Muscle layer of duodenum (tissue), 2 donors: ENCODE measurements at regions not wholly inside any gene's neighbourhood (a gene's known extent, or its start where the extent isn't known, plus 50 kb on each side); places are given as distances from the start of the nearest gene placed in this dataset.
"Not testable (repeated sequence)": the region's sequence is repeated elsewhere in the genome, so short reads cannot be mapped to it uniquely, and the experiment has no call there.

Source experiments
- H3K27ac ChIP-seq: one replicate; pipeline ENCODE4 v1.7.0; 2013; ENCODE audit warnings: mild to moderate bottlenecking, low read length
- H3K27me3 ChIP-seq: one replicate; pipeline ENCODE4 v1.7.0; 2013; ENCODE audit warnings: low read depth, mild to moderate bottlenecking, control low read depth, low read length
- H3K36me3 ChIP-seq, 2 donors: one replicate each; pipeline ENCODE4 v1.7.0; 2013; ENCODE audit warnings: low read length in 2 of 2, control low read depth in 1 of 2, mild to moderate bottlenecking in 1 of 2; ENCODE audit not compliant: insufficient read depth in 2 of 2, control insufficient read depth in 1 of 2
- H3K4me1 ChIP-seq, 2 donors: one replicate each; pipeline ENCODE4 v1.7.0; 2013; ENCODE audit warnings: low read length in 2 of 2, mild to moderate bottlenecking in 2 of 2, control low read depth in 1 of 2, moderate library complexity in 1 of 2; ENCODE audit not compliant: insufficient read depth in 2 of 2, control insufficient read depth in 1 of 2
- H3K4me3 ChIP-seq, 2 donors: one replicate each; pipeline ENCODE4 v1.7.0; 2013; ENCODE audit warnings: low read length in 2 of 2, low read depth in 1 of 2, mild to moderate bottlenecking in 1 of 2
- H3K9me3 ChIP-seq, 2 donors: one replicate each; pipeline ENCODE4 v1.7.0; 2013; ENCODE audit warnings: low read length in 2 of 2, control low read depth in 1 of 2, mild to moderate bottlenecking in 1 of 2; ENCODE audit not compliant: control insufficient read depth in 1 of 2
- donor health status: healthy.

DNA sequence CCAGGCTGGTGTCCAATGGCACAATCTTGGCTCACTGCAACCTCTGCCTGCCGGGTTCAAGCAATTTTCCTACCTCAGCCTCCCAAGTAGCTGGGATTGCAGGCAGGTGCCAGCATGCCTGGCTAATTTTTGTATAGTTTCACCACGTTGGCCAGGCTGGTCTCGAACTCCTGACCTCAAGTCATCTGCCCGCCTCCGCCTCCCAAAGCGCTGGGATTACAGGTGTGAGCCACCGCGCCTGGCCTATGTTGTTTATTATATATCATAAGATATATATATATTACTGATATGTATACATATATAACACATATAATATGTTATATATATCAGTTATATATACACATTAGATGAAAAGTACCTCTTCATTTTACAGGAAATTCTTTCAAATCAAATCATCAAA, 914.7 kb downstream of the FOXD4L5 start:
- not testable (repeated sequence) for H3K4me1 ChIP-seq, H3K27me3 ChIP-seq, H3K27ac ChIP-seq, H3K36me3 ChIP-seq, H3K9me3 ChIP-seq, H3K4me3 ChIP-seq

DNA sequence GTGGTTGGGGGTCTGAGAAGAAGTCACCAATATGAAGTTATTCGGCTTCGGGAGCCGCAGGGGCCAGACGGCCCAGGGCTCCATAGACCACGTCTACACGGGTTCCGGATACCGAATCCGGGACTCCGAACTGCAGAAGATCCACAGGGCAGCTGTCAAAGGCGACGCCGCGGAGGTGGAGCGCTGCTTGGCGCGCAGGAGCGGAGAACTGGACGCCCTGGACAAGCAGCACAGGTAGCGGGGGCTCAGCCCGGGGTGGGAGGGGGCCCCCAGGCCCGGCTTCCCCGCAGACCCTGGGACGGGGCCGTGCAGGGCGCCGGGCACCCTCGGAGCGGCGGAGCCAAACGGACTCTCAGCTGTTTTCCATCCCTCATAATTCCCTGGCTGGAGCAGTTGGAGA, 915.4 kb downstream of the FOXD4L5 start:
- not testable (repeated sequence) for H3K4me3 ChIP-seq, H3K36me3 ChIP-seq, H3K27me3 ChIP-seq, H3K27ac ChIP-seq, H3K9me3 ChIP-seq, H3K4me1 ChIP-seq

DNA sequence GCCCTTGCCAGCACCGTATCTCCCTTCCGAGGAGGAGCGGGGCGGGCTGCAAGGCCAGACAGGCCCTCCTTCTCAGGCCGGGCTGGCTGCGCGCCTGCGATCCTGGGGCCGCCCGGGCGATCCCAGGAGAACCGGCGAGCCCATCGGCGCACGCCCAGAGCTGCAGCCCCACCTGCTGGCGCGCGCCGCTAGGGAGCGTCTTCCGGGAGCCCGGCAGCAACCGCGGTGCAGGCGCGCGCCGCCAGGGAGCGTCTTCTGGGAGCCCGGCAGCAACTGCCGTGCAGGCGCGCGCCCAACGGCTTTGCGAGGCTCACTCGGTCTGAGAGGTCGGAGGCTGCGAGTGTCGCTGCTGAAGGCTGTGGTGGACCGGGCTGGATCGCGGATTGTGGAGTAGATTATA, 915.9 kb downstream of the FOXD4L5 start:
- not testable (repeated sequence) for H3K4me3 ChIP-seq

DNA sequence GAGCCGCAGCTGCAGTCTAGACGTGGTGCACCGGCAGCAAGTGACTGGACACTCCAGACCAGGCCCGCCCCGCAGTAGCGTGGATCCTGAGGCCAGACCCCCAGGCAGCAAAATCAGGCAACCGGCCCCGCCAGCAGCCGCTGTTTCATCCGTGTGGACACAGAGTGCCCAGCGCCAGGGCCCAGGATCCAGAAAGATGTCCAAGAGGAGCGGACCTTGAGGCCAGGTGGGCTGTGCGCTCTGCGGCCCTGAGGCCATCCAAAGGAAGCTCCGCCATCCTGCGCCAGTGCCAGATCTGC, 916.4 kb downstream of the FOXD4L5 start:
- not testable (repeated sequence) for H3K36me3 ChIP-seq, H3K4me1 ChIP-seq, H3K27ac ChIP-seq, H3K27me3 ChIP-seq, H3K9me3 ChIP-seq
- H3K4me3 ChIP-seq, result peak overlapping the region in 1 of 2 donors; percentile 32

More for the DNA sequence above, 915.9 kb downstream of the FOXD4L5 start:
- not testable (repeated sequence) for H3K36me3 ChIP-seq, H3K4me1 ChIP-seq, H3K9me3 ChIP-seq, H3K27me3 ChIP-seq, H3K27ac ChIP-seq

DNA sequence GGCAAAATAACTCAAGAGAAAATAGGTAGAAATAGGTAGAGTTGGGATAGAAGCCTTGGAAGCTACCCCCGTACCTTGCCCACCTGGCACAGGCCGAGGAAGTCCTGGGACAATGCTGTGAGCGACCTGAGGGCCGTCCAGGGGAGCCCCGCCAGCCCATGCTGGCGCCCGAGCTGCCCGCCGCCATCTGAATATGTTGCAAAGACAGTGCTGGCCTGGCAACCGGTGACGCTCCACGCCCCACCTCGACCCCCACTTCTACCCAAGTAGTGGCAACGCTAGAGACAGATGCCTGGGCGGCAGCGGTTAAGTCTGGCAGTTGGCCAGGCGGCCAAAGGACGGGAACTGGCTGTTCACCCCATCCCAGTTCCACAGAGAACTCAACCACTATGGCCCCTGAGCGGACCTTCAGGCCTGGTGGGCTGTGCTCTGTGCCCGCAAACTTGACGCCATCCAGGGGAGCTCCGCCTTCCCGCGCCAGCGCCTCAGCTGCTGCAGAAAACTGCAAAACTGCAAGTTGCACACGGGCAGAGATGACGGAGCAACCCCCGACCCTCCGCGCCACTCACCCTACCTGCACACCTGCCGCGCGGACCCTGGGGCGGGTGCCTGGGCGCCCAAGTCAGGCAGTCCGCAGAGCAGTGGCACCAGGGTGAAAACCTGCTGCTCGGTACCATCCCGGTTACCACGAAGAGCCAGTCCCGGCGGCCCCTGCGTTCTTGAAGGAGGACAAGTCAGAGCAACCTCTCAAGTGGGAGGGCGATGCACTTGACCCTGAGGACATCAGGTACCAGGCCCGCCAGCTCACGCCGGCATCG, 917.0 kb downstream of the FOXD4L5 start:
- not testable (repeated sequence) for H3K4me1 ChIP-seq, H3K27me3 ChIP-seq, H3K27ac ChIP-seq, H3K36me3 ChIP-seq, H3K9me3 ChIP-seq
- peak overlapping the region in 1 of 2 donors; percentile 32 for H3K4me3 ChIP-seq
